HG02759 (cell line): ENCODE measurements at regions not wholly inside any gene's neighbourhood (a gene's known extent, or its start where the extent isn't known, plus 50 kb on each side); places are given as distances from the start of the nearest gene placed in this dataset.

ENCODE experiments used
- ATAC-seq: cut with Tn5 transposase; IDR thresholded peaks from one replicate; pipeline ENCODE4 v1.9.1; 2021; ENCODE audit warnings: mild to moderate bottlenecking, moderate library complexity; ENCODE audit not compliant: unreplicated experiment

GRCh38 chr11:27861706-27862430 lies 161.6 kb upstream of the BDNF start:
- no peak for ATAC-seq

- no peak for ATAC-seq
Measured at GRCh38 chr11:27860811-27861210, 160.6 kb upstream of the BDNF start.

- ATAC-seq, result no peak
Measured at GRCh38 chr11:27858866-27859265, 158.6 kb upstream of the BDNF start.

GRCh38 chr11:27857588-27857987 lies 157.3 kb upstream of the BDNF start:
- ATAC-seq, result no peak

- ATAC-seq, result peak; percentile 70
Measured at GRCh38 chr11:27857014-27857413, 156.8 kb upstream of the BDNF start.

GRCh38 chr11:27848423-27848822 lies 148.2 kb upstream of the BDNF start:
- ATAC-seq, result no peak

- ATAC-seq, result no peak
Measured at GRCh38 chr11:27847496-27847895, 147.2 kb upstream of the BDNF start.

- ATAC-seq, result no peak
Measured at GRCh38 chr11:27842290-27842689, 142.0 kb upstream of the BDNF start.

GRCh38 chr11:27841023-27841422 lies 140.8 kb upstream of the BDNF start:
- no peak for ATAC-seq

- no peak for ATAC-seq
Measured at GRCh38 chr11:27839226-27839913, 139.1 kb upstream of the BDNF start.

- ATAC-seq, result no peak
Measured at GRCh38 chr11:27838674-27839073, 138.4 kb upstream of the BDNF start.

GRCh38 chr11:27837895-27838563 lies 137.8 kb upstream of the BDNF start:
- peak; percentile 95 for ATAC-seq

GRCh38 chr11:27830206-27830605 lies 130.0 kb upstream of the BDNF start:
- no peak for ATAC-seq

- ATAC-seq, result no peak
Measured at GRCh38 chr11:27820249-27820648, 120.0 kb upstream of the BDNF start.

- ATAC-seq, result no peak
Measured at GRCh38 chr11:27816197-27816596, 115.9 kb upstream of the BDNF start.

GRCh38 chr11:27812341-27812740 lies 112.1 kb upstream of the BDNF start:
- ATAC-seq, result no peak

GRCh38 chr11:27807596-27807995 lies 107.3 kb upstream of the BDNF start:
- ATAC-seq, result no peak

- no peak for ATAC-seq
Measured at GRCh38 chr11:27806122-27806521, 105.9 kb upstream of the BDNF start.

GRCh38 chr11:27795955-27796861 lies 96.0 kb upstream of the BDNF start:
- no peak for ATAC-seq

- ATAC-seq, result no peak
Measured at GRCh38 chr11:27786864-27787263, 86.6 kb upstream of the BDNF start.

GRCh38 chr11:27786331-27786730 lies 86.1 kb upstream of the BDNF start:
- no peak for ATAC-seq
